ENCODE measurements at regions not wholly inside any gene's neighbourhood (a gene's known extent, or its start where the extent isn't known, plus 50 kb on each side); places are given as distances from the start of the nearest gene placed in this dataset.
"Not testable (repeated sequence)": the region's sequence is repeated elsewhere in the genome, so short reads cannot be mapped to it uniquely, and the experiment has no call there.

DNA sequence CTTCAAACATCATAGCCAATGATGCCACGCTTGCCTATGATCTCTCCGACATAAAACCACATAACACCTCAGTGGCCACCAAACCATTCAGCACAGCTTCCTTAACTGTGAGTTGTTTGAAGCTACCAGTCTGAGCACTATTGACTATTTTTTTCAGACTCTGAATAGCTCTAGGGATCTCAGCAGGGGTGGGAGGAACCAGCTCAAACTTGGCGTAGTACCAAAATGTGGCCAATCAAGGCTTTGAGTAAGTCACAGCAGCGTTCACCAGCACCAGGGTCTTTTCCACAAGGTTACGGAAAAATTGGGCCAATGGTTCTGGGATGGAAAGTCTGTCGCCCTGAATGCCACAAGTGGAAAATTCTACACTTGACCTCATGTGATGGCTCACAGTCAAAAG, 70.6 kb downstream of the SMPDL3A start:
- DNase-seq (ENCODE audit: low spot score), result no peak

DNA sequence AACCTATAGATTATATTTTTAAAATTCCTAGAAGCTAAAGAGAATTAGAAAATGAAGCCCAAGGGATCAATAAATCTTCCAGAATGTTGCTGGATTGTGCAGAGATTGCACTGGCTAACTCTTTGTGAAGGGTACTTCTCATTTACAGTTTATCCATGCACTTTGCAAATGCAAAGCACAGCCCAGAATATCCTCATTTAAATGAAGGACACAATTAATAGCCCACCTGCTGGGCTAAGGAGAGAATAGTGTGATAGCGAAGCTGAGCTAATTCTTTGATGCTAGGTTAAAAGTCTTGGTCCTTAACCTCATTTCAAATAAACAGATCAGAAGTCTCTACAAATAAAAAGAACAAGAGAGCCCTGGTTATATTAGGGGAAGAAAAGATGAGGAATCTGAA, 72.5 kb downstream of the SMPDL3A start:
- DNase-seq (ENCODE audit: low spot score), result no peak

DNA sequence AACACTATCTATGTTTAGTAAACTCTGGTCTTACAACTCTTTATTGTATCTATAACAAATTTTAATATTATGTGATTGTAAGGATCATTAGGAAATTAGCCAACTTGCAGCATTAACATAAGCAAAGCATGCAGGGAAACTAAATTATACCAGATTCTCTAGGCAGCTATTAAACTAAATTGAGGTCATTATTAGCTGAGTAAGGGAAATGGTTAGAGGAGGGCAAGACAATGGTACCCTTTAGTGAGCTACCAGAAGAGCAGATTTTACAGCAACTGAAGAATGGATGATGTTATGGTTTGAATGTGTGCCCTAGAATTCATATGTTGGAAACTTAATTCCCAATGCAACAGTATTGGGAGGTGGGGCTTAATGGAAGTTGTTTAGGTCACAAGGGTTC, 79.1 kb downstream of the SMPDL3A start:
- DNase-seq (ENCODE audit: low spot score), result no peak

DNA sequence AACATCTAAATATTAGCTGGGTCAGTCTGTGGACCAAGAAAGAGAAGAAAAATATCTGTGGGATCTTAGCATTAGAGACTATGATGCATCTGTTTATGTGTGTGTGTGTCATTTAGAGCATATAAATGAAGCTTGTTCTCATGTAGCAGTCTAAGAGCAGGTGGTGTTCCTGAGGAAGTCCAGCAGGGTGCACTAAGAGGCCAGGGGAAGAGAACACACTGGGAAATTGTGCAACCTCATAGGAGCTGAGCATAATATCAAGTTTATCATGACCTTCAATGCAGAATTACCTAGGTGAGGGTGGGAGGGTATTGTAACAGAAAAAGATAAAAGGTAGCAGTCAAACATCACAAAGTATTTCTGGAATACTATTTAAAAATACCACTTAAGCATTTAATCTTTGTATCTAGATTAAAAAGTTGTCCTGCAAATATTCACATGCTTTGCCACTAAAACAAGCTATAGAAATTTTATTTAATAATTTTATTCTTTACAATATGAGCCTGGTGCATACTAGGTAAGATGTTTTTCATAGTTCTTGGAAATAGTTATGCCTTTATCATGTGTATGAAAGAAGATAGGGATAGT, 80.5 kb downstream of the SMPDL3A start:
- DNase-seq (ENCODE audit: low spot score), result peak; percentile 18

DNA sequence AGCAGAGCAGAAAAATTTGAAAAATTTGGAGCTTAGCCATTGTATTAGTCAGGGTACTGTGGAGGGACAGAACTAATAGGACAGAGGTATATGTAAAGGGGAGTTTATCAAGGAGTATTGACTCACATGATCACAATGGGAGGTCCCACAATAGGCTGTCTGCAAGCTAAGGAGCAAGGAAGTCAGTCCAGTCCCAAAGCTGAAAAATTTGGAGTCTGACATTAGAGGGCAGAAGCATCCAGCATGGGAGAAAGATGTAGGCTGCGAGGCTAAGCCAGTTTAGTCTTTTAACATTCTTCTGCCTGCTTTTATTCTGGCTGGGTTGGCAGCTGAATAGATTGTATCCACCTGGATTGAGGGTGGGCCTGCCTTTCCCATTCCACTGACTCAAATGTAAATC, 82.0 kb downstream of the SMPDL3A start:
- no peak for DNase-seq (ENCODE audit: low spot score)

DNA sequence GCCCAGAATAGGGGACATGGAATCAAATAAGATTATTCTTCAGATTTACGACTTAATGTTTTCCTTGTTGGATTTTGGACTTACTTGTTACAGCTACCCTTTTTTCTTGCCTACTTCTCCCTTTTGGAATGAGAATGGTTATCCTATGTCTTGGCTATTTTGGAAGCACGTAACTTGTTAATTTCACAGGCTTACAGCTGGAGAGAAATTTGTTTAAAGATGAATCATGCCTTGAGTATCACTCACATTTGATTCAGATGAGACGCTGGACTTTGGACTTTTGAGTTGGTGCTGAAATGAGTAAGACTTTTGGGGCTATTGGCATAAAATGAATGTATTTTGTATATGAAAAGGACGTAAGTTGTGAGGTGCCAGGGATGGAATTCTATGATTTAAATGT, 83.3 kb downstream of the SMPDL3A start:
- DNase-seq (ENCODE audit: low spot score), result no peak

DNA sequence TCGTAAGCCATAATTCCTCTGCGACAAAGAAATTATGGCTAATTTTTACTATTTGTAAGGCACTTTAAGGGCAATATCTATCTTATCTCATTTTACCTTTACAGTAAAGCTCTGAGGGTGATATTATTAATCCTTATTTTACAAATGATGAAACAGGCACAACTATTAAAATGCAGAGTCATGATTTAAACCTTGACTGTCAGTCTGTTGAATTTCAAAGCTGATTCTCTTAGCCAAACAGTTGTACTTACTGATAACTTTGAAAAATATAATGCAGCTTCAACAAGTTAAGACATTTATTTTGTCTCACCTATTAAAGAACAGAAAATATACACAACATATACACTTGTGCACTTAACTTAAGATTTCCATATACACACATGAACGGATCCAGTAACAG, 88.2 kb downstream of the SMPDL3A start:
- no peak for DNase-seq (ENCODE audit: low spot score)

DNA sequence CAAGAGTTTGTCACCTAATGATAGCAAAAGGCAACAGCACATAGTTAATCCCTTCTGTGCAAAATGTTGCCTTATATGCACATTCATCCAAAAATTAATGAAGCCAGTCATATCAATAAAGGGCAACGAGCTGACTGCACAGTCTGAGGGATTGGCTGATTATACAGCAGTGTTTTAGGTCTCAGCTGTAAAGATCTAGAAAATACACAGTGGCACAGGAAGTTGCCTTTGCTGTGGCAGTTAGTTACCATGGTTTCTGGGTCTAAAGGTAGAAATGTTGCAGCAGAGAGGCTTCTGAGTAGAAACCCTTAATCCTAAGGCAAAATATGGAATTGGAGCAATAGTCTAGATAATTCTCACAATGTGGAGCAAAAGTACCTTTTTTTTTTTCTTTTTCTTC, 89.7 kb downstream of the SMPDL3A start:
- DNase-seq (ENCODE audit: low spot score), result no peak

DNA sequence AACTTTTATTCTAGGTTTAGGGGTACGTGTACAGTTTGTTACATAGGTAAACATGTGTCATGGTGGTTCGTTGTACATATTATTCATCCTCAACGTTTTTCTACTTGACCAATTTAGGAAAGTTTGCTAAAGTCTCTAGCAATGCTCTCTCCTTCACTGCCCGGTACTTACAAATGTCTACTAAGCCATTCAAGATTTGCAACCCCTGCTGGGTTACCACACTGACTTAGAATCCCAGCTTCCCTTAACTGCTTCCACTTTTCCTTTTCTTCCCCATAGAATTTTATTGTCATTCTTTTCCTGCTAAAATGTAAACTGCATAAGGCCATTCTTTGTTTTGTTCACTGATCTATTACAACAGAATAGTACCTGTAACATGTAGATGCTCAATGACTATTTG, 97.4 kb downstream of the SMPDL3A start:
- DNase-seq (ENCODE audit: low spot score), result no peak

DNA sequence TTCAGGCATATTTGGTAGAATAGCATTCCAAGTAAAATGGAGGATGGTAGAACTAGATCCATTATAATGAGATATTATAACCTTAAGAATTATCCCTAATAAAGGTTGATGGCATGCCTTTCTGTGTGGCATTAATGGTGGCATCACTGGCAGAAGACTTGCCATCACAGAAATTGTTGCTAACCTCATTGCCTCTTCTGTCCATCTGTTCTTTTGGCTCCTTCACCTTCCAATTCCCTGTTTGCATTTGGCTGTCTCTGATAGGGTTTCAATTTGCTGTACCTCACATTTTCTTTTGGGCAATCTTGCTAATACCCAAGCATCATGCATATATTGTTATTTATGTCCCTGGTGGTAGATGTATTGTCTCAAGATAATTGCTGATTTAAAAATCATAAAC, 98.9 kb downstream of the SMPDL3A start:
- no peak for DNase-seq (ENCODE audit: low spot score)

DNA sequence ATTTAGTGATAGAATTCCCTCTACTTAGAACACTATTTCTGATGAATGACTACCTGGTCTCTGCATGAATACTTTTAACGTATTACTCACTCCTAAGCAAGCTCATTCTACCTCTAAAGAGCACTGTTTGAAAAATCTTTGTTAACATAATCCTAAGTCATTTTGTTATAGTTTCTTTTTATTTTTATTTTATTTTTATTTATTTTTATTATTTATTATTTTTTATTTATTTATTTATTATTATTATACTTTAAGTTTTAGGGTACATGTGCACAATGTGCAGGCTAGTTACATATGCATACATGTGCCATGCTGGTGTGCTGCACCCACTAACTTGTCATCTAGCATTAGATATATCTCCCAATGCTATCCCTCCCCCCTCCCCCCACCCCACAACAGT, 99.6 kb downstream of the SMPDL3A start:
- not testable (repeated sequence) for DNase-seq (ENCODE audit: low spot score)

DNA sequence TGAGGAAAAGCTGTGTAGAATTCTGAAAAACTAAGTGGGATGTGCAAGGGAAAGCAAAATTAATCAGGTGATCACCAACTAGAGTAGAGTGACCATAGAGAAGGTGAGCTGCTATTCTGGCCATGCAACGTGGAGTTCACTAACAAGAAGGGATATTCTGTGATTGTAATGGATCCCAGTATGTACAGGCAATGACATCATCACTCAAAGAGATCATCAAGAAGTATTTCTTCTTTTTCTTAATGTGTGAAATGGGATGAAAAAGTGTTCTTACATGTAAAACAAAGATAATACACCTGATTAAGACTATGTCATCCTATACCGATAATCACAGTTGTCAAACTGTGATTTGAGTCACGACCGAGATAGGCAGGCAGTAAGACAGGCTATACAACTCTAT, 101.2 kb downstream of the SMPDL3A start:
- no peak for DNase-seq (ENCODE audit: low spot score)

DNA sequence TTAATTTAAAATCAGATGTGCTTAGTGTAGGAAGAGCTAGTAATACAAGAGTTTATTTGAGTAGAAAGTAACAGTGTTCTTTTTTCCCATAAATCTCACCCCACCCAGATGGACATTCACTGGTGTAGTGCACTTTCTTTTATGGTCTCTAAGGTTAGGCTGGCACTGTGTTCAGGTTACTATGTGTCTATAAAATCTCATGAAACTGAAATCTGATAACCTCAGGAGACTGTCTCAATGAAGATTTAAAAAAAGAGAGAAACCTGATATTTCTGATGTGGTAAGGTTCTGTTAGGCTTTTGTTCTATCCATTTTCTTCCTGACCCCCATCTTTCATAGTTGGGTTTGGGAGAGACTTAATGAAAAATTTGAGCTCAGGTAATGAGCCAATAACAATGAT, 101.2 kb upstream of the CLVS2 start:
- DNase-seq (ENCODE audit: low spot score), result no peak

DNA sequence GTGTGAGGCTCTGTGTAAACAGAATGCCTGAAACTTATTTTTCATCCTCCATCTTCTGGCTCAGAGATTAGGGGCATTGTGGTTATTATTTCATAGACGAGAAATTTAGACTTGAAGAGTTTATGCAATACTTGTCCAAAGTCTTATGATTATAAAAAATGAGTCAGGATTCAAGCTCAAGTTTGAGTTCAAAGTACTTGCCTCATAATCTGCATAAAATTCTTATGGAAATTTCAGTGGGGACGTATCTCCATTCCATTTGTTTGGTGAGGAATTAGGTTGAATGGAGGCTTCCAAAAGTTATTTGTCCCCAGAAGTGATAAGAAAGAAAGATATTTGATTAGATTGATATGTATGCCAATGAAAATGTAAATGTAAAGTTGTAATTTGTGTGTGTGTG, 93.7 kb upstream of the CLVS2 start:
- no peak for DNase-seq (ENCODE audit: low spot score)

DNA sequence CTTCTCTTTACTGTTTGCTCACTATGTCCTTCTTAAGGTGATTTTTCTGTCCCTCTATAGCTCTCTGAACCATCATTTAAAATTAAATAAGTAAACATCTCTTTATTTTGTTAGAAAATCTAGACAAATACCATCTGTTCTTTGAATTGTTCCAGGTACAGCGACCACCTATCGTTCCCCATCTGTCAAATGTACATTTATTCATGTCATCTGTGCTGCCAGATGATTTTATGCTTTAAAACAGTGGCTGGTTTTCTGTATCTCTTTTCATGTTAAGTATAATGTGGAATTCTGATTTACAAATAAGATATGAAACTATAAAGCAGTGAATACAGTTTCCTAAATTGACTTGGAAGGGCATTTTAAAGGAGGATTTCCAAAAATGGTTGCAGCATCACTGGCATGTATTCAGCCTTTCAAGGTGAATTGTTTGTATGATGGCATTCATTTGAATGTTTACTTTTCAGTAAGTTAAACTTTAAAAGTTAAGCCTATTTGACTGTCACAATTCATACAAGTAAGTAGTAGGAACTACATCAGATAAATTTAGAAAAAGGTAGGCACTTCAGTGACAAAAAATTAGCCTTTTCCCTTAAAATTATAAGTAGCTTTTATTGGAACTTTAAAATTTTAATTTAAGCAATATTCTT, 92.6 kb upstream of the CLVS2 start:
- DNase-seq (ENCODE audit: low spot score), result no peak

DNA sequence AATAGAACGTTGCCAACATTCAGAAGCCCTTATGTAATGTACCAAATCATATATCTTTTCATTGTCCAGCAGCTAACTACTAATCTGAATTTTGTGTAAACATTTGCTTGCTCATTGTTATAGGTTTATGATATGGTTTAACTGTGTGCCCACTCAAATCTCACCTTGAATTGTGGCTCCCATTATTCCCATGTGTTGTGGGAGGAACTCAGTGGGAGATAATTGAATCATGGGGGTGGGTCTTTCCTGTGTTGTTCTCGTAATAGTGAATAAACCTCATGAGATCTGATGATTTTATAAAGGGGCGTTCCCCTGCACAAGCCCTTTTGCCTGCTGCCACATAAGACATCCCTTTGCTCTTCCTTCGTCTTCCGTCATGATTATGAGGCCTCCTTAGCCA, 91.9 kb upstream of the CLVS2 start:
- no peak for DNase-seq (ENCODE audit: low spot score)

DNA sequence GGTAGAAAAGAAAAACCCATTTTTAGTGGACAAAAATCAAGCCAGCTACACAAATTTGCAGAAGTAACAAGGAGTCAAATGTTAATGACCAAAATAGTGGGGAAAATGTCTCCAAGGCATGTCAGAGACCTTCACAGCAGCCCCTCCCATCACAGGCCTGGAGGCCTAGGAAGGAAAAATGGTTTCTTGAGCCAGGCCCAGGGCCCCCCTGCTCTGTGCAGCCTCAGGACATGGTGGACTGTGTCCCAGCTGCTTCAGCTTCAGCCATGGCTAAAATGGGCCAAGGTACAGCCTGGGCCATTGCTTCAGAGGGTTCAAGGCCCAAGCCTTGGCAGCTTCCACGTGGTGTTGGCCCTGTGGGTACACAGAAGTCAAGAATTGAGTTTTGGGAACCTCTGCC, 82.5 kb upstream of the CLVS2 start:
- no peak for DNase-seq (ENCODE audit: low spot score)

DNA sequence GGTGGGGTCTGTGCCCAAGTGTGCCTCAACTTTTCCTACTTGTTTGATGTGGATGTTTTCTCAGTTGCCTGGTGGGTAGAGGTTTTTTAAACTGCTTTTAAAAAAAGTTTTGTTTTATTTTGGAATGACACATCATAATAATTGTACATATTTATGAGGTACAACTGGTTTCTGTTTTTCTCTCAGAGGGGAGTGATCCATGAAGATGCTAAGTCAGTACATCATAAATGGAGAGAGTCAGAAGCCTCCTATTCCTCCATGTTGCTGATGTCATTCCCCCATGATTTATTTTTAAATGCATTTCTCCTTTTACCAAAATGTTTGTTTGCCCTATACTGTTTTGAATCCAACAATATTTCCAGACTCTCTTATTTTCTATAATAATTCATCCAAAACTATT, 77.3 kb upstream of the CLVS2 start:
- DNase-seq (ENCODE audit: low spot score), result no peak

DNA sequence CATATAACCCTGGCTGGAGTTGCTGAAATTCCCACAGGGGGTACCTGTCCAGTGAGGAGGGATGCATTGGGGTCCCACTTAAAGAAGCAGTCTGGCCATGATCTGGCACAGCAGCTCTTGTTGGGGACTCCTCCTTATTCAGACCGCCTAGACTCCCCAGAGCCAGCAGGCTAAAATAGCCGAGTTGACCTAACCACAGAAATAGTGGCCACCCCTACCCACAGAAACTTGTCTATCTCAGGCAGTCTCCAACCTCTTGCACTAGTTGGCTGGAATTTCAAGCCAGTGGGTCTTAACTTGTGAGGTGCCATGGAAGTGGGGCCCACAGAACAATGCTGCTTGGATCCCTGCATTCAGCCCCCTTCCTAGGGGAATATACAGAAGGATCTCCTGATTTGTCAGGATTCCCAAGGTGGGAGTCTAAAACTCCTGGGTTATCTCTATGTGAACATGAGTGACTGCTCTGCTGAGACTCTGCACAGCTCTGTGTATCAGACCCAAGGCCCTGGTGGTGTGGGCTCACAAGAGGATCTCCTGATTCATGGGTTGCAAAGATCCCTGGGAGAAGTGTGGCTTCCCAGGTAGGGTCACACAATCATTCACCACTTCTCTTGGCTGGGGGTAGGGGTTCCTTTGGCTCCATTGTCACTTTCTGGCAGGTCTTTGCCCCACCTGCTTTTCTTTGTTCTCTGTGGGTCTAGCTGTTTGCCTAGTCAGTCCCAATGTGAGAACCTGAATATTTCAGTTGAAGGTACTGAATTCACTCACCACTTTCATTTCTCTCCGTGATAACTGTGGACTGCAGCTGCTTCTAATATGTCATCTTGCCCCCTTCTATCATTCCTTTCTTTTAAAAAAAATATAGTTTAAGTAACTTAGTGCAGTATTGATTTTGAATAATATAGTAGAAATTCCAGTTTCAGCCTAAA, 65.5 kb upstream of the CLVS2 start:
- DNase-seq (ENCODE audit: low spot score), result no peak

DNA sequence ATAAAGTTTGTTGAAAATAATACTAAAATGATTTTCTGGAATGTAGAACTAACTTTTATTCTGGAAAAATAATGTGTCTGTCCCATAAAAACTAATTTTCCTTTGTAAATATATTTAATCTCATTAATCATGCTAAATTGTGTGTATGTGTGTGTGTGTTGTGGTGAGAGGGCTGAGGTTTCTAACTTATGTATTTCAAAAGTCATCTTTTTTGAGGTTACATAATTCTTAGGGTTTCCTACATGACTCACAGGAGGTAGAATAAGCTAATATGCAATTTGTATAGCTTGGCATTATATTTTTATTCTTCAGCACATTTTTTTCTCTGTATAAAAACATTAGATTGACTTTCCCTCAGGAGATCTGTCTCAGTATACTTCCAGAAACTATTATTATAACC, 64.1 kb upstream of the CLVS2 start:
- no peak for DNase-seq (ENCODE audit: low spot score)

DNA sequence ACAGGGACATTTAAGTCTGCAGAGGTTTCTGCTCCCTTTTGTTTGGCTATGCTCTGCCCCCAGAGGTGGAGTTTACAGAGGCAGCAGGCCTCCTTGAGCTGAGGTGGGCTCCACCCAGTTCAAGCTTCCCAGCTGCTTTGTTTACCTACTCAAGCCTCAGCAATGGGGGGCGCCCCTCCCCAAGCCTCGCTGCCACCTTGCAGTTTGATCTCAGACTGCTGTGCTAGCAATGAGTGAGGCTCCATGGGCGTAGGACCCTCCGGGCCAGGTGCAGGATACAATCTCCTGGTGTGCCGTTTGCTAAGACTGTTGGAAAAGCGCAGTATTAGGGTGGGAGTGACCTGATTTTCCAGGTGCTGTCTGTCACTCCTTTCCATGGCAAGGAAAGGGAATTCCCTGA, 51.1 kb upstream of the CLVS2 start:
- not testable (repeated sequence) for DNase-seq (ENCODE audit: low spot score)
